Endothelial cell of umbilical vein (primary cell): ENCODE measurements at regions not wholly inside any gene's neighbourhood (a gene's known extent, or its start where the extent isn't known, plus 50 kb on each side); places are given as distances from the start of the nearest gene placed in this dataset.

ENCODE experiments used
- BruUV-seq: library from RNA; stranded (reverse); fragments of 400-500 nt; replicated peaks from 2 replicates; lab custom pipeline; 2021; lab: Mats Ljungman, UMichigan
- CTCF ChIA-PET: fragments of 300-600, 350-600 bp; sonication (Branson Sonifier 250); formaldehyde crosslinking; loops from one replicate; lab custom pipeline; 2021; ENCODE audit warnings: antibody characterized with exemption, inconsistent platforms; lab: Charles Lee
- POLR2A ChIA-PET: fragments of 300-600, 350-600 bp; sonication (Branson Sonifier 250); formaldehyde crosslinking; loops from one replicate; lab custom pipeline; 2021; ENCODE audit warnings: antibody characterized with exemption, inconsistent platforms; lab: Charles Lee
- DNase-seq: peaks from one replicate; pipeline ENCODE4 v3.0.0-alpha.2; 2011; ENCODE audit warnings: low read depth, low spot score
- FAIRE-seq: peaks from 2 replicates; lab custom pipeline; 2011; peaks lifted over from hg19 to GRCh38; lab: Jason Lieb, UNC
- H2AFZ ChIP-seq: 2 replicates; pipeline ENCODE4 v1.6.0; 2012; ENCODE audit warnings: low read depth, low read length, control low read depth, inconsistent platforms
- H3K27ac ChIP-seq: 2 replicates; pipeline ENCODE4 v1.5.1; 2011; ENCODE audit warnings: low read depth, mild to moderate bottlenecking, control low read depth, low read length, moderate library complexity; ENCODE audit not compliant: insufficient read depth
- H3K27me3 ChIP-seq, 2 experiments: 2 replicates each; pipeline versions ENCODE4 v1.6.0 to v1.6.1; 2011; ENCODE audit warnings: low read length in 2 of 2, mixed read lengths in 1 of 2; ENCODE audit not compliant: control insufficient read depth in 2 of 2, insufficient read depth in 2 of 2
- H3K36me3 ChIP-seq, 2 experiments: 2 replicates in 1 of 2; 3 replicates in 1 of 2; pipeline ENCODE4 v1.5.1; 2011; ENCODE audit warnings: low read length in 2 of 2, mild to moderate bottlenecking in 1 of 2, moderate library complexity in 1 of 2; ENCODE audit not compliant: control insufficient read depth in 2 of 2, insufficient read depth in 2 of 2; ENCODE audit errors: extremely low read depth in 1 of 2
- H3K4me1 ChIP-seq: 3 replicates; pipeline ENCODE4 v1.5.1; 2011; ENCODE audit warnings: mild to moderate bottlenecking, low read length; ENCODE audit not compliant: control insufficient read depth, insufficient read depth; ENCODE audit errors: extremely low read depth
- H3K4me2 ChIP-seq: 2 replicates; pipeline ENCODE4 v1.6.1; 2011; ENCODE audit warnings: low read length, control low read depth, mixed read lengths; ENCODE audit not compliant: insufficient read depth
- H3K4me3 ChIP-seq, 3 experiments: fragments of 200-600 bp in 1 of 3; sonication (generic), shearing (Covaris generic) in 1 of 3; replicated peaks in 1 of 3; 2 replicates each; pipeline ENCODE4 v1.5.1; 2011 to 2016; ENCODE audit warnings: control low read depth in 3 of 3, low read length in 3 of 3, mild to moderate bottlenecking in 2 of 3, inconsistent platforms in 1 of 3, low read depth in 1 of 3, moderate library complexity in 1 of 3; ENCODE audit not compliant: insufficient read depth in 1 of 3
- H3K79me2 ChIP-seq: 2 replicates; pipeline ENCODE4 v1.6.0; 2012; ENCODE audit warnings: low read length, inconsistent platforms; ENCODE audit not compliant: control insufficient read depth, insufficient read depth
- H3K9ac ChIP-seq: replicated peaks from 2 replicates; pipeline ENCODE3; 2011; ENCODE audit warnings: low read length, control low read depth; ENCODE audit not compliant: insufficient read depth; ENCODE audit errors: extremely low read depth
- H3K9me1 ChIP-seq: replicated peaks from 3 replicates; pipeline ENCODE4 v1.6.0; 2011; ENCODE audit warnings: mild to moderate bottlenecking, low read length; ENCODE audit not compliant: control insufficient read depth, insufficient read depth; ENCODE audit errors: extremely low read depth
- H3K9me3 ChIP-seq: replicated peaks from 2 replicates; pipeline ENCODE4 v1.5.1; 2012; ENCODE audit warnings: low read length, inconsistent platforms; ENCODE audit not compliant: control insufficient read depth, insufficient read depth
- H4K20me1 ChIP-seq: replicated peaks from 2 replicates; pipeline ENCODE3; 2011; ENCODE audit warnings: mild to moderate bottlenecking, low read length; ENCODE audit not compliant: control insufficient read depth, insufficient read depth; ENCODE audit errors: extremely low read depth
- CTCF ChIP-seq, 2 donors: IDR thresholded peaks; 1 replicate in 1 of 2; 2 replicates in 1 of 2; pipeline ENCODE4 v1.5.1; 2011; ENCODE audit warnings: low read length in 2 of 2, mild to moderate bottlenecking in 2 of 2, moderate library complexity in 2 of 2, control low read depth in 1 of 2, inconsistent platforms in 1 of 2, low read depth in 1 of 2; ENCODE audit not compliant: insufficient read depth in 1 of 2; ENCODE audit errors: extremely low read depth in 1 of 2
- EZH2 ChIP-seq: IDR thresholded peaks from 2 replicates; pipeline ENCODE4 v1.6.1; 2012; ENCODE audit warnings: borderline replicate concordance, low read depth, mild to moderate bottlenecking, moderate library complexity, low read length, inconsistent platforms; ENCODE audit not compliant: severe bottlenecking
- FOS ChIP-seq: IDR thresholded peaks from 2 replicates; pipeline ENCODE4 v1.6.1; 2011; ENCODE audit warnings: mild to moderate bottlenecking, low read length, moderate library complexity, borderline replicate concordance; ENCODE audit not compliant: insufficient read depth
- GATA2 ChIP-seq: IDR thresholded peaks from 2 replicates; pipeline ENCODE4 v1.7.0; 2011; ENCODE audit warnings: low read depth, mild to moderate bottlenecking, moderate library complexity, mixed read lengths, low read length; ENCODE audit not compliant: insufficient read length, insufficient read depth
- JUN ChIP-seq: IDR thresholded peaks from 2 replicates; pipeline ENCODE4 v1.6.1; 2011; ENCODE audit warnings: borderline replicate concordance, low read depth; ENCODE audit not compliant: insufficient read length, insufficient read depth
- MAX ChIP-seq: IDR thresholded peaks from 2 replicates; pipeline ENCODE4 v1.6.1; 2011; ENCODE audit not compliant: insufficient read depth, insufficient read length
- MYC ChIP-seq: IDR thresholded peaks from one replicate; pipeline ENCODE4 v1.6.1; 2011; ENCODE audit warnings: mild to moderate bottlenecking, low read depth, low read length
- POLR2A ChIP-seq: IDR thresholded peaks from 2 replicates; pipeline ENCODE4 v1.6.1; 2012; ENCODE audit warnings: low read depth, mild to moderate bottlenecking, control low read depth, low read length
- POLR2AphosphoS5 ChIP-seq: IDR thresholded peaks from 2 replicates; pipeline ENCODE4 v1.6.1; 2012; ENCODE audit warnings: low read depth, mild to moderate bottlenecking, control low read depth, low read length, moderate library complexity; ENCODE audit not compliant: insufficient read depth
- dilution Hi-C: fragments of 300-500 bp; cut with MboI; formaldehyde crosslinking; loops from one replicate; pipeline ENCODE4 v1.15.0; 2019; ENCODE audit warnings: low sequenced_read_pairs; ENCODE audit not compliant: extremely low pct_ligation_motif_present
- intact Hi-C: fragments of 100-400 bp; cut with micrococcal nuclease; formaldehyde crosslinking; loops from one replicate; pipeline ENCODE4 v1.10.0; 2022

- H3K27me3 ChIP-seq: no peaks in the 10 kb centered on the region
- no peaks in the 10 kb centered on the region for H3K9me3 ChIP-seq
- no peak overlapping the region for H3K9ac ChIP-seq
- POLR2A ChIA-PET: no interaction called here
- intact Hi-C loops: no loop called here
- dilution Hi-C loops: no loop called here
- no peak for TF ChIP-seq MAX
- no peaks in the 10 kb centered on the region for H3K36me3 ChIP-seq
- no TSS peak for BruUV-seq
- no peaks in the 10 kb centered on the region for H3K9me1 ChIP-seq
- H4K20me1 ChIP-seq: no peaks in the 10 kb centered on the region
- CTCF ChIA-PET: no interaction called here
- FAIRE-seq: no peak
- H3K4me3 ChIP-seq: no peak overlapping the region
- H3K79me2 ChIP-seq: no peaks in the 10 kb centered on the region
- H2AFZ ChIP-seq: no peak overlapping the region
- no peaks in the 10 kb centered on the region for H3K4me1 ChIP-seq
- H3K27ac ChIP-seq: no peak overlapping the region
- H3K4me2 ChIP-seq: no peak overlapping the region
- DNase-seq: no peak
Observed at GRCh38 chr6:86045038-86045437, 402.4 kb upstream of the SYNCRIP start.

GRCh38 chr6:86042214-86042613 is 399.5 kb upstream of the SYNCRIP start:
- TF ChIP-seq JUN (no peak), GATA2 (no peak), CTCF (IDR thresholded peaks at IDR 0.05; ENCODE audit: extremely low read depth in 1 of 2, insufficient read depth in 1 of 2, low read depth in 1 of 2, low read length in 2 of 2) (no peak), MYC (no peak), EZH2 (no peak), FOS (no peak), MAX (no peak), POLR2AphosphoS5 (no peak), POLR2A (no peak)
- Histone ChIP-seq H3K27ac (no peak overlapping the region), H3K27me3 (no peaks in the 10 kb centered on the region), H3K9ac (no peak overlapping the region), H3K4me1 (no peaks in the 10 kb centered on the region), H3K79me2 (no peaks in the 10 kb centered on the region), H3K36me3 (no peaks in the 10 kb centered on the region), H3K9me1 (no peaks in the 10 kb centered on the region), H4K20me1 (no peaks in the 10 kb centered on the region), H3K4me2 (no peak overlapping the region), H2AFZ (no peak overlapping the region), H3K9me3 (no peaks in the 10 kb centered on the region), H3K4me3 (no peak overlapping the region)
- dilution Hi-C loops (no loop called here), intact Hi-C loops (no loop called here)
- DNase-seq (no peak), FAIRE-seq (no peak)
- no TSS peak for BruUV-seq
- CTCF ChIA-PET: no interaction called here
- POLR2A ChIA-PET: no interaction called here
